ENCODE measurements at regions not wholly inside any gene's neighbourhood (a gene's known extent, or its start where the extent isn't known, plus 50 kb on each side); places are given as distances from the start of the nearest gene placed in this dataset.

- no peak for TF ChIP-seq POLR2A (IDR thresholded peaks at IDR 0.05; ENCODE audit: low read length)
- TF ChIP-seq GATA1 (IDR thresholded peaks at IDR 0.05; ENCODE audit: low read depth, low read length): no peak
Observed at GRCh38 chr7:53794816-53795215, 747.4 kb upstream of the VSTM2A start.
